SK-N-MC (cell line): ENCODE measurements at regions not wholly inside any gene's neighbourhood (a gene's known extent, or its start where the extent isn't known, plus 50 kb on each side); places are given as distances from the start of the nearest gene placed in this dataset.
"Not testable (repeated sequence)": the region's sequence is repeated elsewhere in the genome, so short reads cannot be mapped to it uniquely, and the experiment has no call there.

Source experiments
- DNase-seq: peaks from one replicate; pipeline ENCODE4 v3.0.0-alpha.2; 2011; ENCODE audit warnings: low read depth, low spot score
- H3K27ac ChIP-seq: fragments of 200-600 bp; sonication (generic); 2 replicates; pipeline ENCODE4 v1.5.1; 2016; ENCODE audit warnings: mixed run types
- H3K36me3 ChIP-seq: fragments of 200-600 bp; sonication (generic); 2 replicates; pipeline ENCODE4 v1.6.1; 2017; ENCODE audit warnings: antibody characterized with exemption, low read length, mixed read lengths; ENCODE audit not compliant: insufficient read depth
- H3K4me3 ChIP-seq: fragments of 200-600 bp; sonication (generic); 2 replicates; pipeline ENCODE4 v1.5.1; 2016
- H3K9ac ChIP-seq: fragments of 200-600 bp; sonication (generic); 2 replicates; pipeline ENCODE4 v1.8.0; 2017; ENCODE audit warnings: mixed run types, mixed read lengths; ENCODE audit not compliant: insufficient read length
- H3K9me3 ChIP-seq: fragments of 200-600 bp; sonication (generic); 2 replicates; pipeline ENCODE4 v1.6.1; 2017; ENCODE audit warnings: low read depth, mild to moderate bottlenecking, antibody characterized with exemption, low read length, moderate library complexity, mixed read lengths
- EZH2 ChIP-seq: fragments of 200-600 bp; sonication (generic); IDR thresholded peaks from one replicate; pipeline ENCODE4 v1.6.1; 2017; ENCODE audit warnings: antibody characterized with exemption
- FOXP2 ChIP-seq: optimal IDR thresholded peaks from 2 replicates; pipeline ENCODE3; 2011; ENCODE audit warnings: mild to moderate bottlenecking, moderate library complexity; ENCODE audit not compliant: insufficient read depth; ENCODE audit errors: extremely low read length, control extremely low read depth
- POLR2AphosphoS5 ChIP-seq: IDR thresholded peaks from 2 replicates; pipeline ENCODE4 v1.6.1; 2012; ENCODE audit warnings: mild to moderate bottlenecking, low read depth, low read length, borderline replicate concordance

DNA sequence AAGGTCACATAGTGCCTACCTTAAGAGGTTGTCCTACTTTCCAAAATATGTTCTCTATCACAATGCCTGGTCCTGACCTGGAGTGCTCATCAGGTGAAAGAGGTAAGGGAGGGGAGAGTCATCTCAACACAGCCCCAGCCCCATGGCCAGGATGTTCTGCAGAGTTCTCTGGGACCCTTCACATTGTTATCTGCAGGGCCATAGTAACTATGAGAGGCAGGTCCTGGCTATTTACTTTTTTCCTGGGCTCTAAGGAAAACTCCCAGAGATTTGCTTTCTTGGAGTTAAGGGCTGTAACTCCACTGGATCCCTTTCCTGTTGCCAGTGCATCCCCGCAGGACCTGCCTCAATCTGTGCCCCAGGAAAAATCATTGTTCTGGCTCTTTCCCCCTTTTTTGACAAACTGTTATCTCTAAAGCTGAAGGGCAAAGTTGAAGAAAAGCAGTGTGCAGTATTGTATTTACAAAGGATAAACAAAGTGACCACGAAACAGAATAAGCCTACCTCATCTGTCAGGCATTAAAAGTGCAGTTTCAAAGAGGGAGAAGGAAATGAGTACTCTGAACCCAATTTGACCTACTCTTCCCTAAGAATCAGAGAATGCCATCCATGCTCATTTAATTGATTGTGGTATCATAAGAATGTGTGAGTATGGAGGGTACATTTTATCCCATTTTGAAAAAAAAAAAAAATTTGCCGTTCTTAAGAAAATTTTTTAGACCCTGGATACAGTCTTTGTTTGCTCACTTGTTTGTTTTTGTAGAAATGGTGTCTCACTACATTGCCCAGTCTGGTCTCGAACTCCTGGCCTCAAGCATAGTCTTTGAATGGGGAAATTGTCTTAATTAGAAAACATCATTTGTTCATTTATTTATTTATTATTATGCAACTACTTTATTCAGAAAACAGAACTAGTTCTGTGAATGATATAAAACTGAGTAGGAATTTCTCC lies 149.6 kb downstream of the RHOU start:
- Histone ChIP-seq H3K9me3 (no peaks in the 10 kb centered on the region), H3K36me3 (no peaks in the 10 kb centered on the region), H3K9ac (no peak overlapping the region), H3K27ac (no peak overlapping the region), H3K4me3 (no peak overlapping the region)
- no peak for TF ChIP-seq EZH2
- no peak for TF ChIP-seq FOXP2
- no peak for TF ChIP-seq POLR2AphosphoS5
- DNase-seq, result no peak

DNA sequence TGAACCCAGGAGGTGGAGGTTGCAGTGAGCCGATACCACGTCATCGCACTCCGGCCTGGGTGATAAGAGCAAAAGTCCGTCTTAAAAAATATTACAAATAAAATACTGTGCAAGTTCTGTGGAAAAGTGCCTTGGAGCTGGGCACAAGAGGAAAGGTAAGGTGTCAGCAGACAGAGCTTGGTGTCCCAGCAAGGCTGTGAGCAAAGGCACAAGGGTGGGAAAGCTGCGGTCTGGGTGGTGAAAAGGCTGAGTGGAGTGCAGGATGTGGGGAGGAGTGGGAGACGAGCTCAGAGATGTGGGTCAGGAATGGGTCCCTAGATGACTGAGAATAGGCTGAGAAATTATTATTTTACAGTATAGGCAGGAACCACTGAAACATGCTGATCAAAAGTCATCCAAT lies 150.6 kb downstream of the RHOU start:
- DNase-seq, result no peak
- H3K4me3 ChIP-seq, result no peak overlapping the region

DNA sequence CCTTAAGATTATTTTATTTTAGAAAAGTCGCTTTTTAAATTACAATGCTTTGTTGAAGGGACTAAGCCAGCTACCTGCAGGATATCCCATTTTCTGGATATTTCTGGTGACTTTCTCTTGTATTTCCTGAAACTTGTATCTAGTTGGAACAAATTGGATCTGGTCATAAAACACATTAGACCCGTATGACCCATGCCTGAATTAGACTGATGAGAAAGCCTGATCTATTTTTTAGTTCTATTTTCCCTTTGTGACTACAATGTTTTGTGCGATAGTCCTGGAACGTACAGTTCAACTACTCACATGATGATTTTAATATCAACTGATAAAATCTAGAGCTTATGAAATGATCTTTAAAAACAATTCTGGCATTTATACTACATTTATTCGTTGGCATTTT lies 151.8 kb downstream of the RHOU start:
- TF ChIP-seq FOXP2, result no peak
- TF ChIP-seq POLR2AphosphoS5, result no peak
- TF ChIP-seq EZH2, result no peak
- Histone ChIP-seq H3K36me3 (no peaks in the 10 kb centered on the region), H3K9ac (no peak overlapping the region), H3K27ac (no peak overlapping the region), H3K4me3 (no peak overlapping the region), H3K9me3 (no peaks in the 10 kb centered on the region)
- DNase-seq, result no peak

More for the DNA sequence above, 150.6 kb downstream of the RHOU start:
- TF ChIP-seq POLR2AphosphoS5 (no peak), EZH2 (no peak), FOXP2 (no peak)
- Histone ChIP-seq H3K9me3 (no peaks in the 10 kb centered on the region), H3K27ac (no peak overlapping the region), H3K9ac (no peak overlapping the region), H3K36me3 (no peaks in the 10 kb centered on the region)

DNA sequence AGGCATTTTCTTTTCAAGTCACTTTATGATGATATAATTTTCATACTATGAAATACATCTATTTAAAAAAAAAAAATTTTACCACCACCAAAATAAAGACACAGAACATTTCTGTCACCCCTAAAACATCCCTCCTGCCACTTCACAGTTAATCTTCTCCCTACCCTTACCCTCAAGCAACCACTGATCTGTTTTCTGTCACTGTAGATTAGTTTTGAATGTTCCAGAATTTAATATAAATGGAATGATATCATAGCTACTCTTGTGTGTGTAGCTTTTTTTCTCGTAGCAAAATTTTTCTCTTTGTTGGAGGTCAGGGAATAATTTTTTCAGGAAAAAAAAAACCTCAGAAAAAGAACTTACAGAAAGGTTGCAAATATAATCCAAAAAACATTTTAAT lies 152.7 kb downstream of the RHOU start:
- no peak overlapping the region for H3K9ac ChIP-seq
- TF ChIP-seq FOXP2 (no peak), EZH2 (no peak), POLR2AphosphoS5 (no peak)
- no peak overlapping the region for H3K4me3 ChIP-seq
- no peak for DNase-seq
- no peak overlapping the region for H3K27ac ChIP-seq
- no peaks in the 10 kb centered on the region for H3K9me3 ChIP-seq
- no peaks in the 10 kb centered on the region for H3K36me3 ChIP-seq

DNA sequence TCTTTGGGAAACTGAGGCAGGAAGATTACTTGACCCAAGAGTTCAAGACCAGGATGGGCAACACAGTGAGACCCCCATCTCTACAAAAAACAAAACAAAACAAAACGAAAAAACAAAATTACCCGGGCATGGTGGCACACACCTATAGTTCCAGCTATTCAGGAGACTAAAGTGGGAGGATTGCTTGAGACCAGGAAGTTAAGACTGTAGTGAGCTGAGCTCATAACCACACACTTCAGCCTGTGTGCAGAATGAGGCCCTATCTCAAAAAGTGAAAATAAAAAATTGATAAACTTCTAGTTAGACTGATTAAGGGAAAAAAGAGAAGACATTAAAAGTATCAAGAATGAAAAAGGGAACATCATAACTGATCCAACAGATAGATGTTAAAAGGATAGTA lies 154.0 kb downstream of the RHOU start:
- Histone ChIP-seq H3K36me3 (no peaks in the 10 kb centered on the region), H3K9me3 (no peaks in the 10 kb centered on the region)
- DNase-seq, result no peak

DNA sequence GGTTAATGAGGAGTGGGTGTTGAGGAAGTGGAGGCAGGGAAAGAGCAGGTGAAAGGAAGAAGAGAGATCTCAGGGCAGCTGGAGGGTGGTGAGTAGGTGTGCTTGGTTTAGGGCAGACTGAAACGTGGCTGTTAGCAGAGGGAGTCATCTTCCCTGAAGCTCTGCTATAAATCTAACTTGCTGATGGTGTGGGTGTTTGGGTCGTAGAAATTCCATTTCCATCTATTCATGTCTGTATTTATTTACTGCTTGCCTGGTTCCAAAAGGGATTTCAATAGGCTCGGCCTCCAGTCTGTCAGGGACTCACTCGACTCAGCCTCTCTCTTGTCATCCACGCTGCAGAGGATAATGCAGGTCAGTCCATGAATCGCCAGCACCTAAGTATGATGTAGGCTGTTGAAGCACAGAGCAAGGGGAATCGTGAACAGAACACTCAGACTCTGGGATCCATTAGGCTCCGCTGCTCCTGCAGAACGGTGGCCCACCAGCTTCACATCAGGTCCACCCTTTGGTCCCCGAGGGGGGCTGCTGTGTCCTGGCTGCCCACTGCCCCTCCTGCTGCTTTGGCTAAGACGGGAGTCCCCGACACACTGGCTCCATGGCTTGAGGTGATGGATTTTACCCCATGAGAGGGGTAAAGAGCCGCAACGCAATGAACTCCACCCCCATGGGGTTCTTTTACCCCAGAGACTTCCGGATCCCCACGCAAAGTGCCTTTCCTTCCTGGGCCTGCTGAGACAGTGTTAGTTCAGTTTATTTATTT lies 156.2 kb downstream of the RHOU start:
- H3K27ac ChIP-seq, result no peak overlapping the region
- TF ChIP-seq FOXP2 (no peak), POLR2AphosphoS5 (no peak), EZH2 (no peak)
- DNase-seq, result no peak
- H3K9me3 ChIP-seq, result no peaks in the 10 kb centered on the region
- no peak overlapping the region for H3K9ac ChIP-seq
- H3K36me3 ChIP-seq, result no peaks in the 10 kb centered on the region
- no peak overlapping the region for H3K4me3 ChIP-seq

More for the DNA sequence above, 154.0 kb downstream of the RHOU start:
- no peak overlapping the region for H3K27ac ChIP-seq
- H3K9ac ChIP-seq, result no peak overlapping the region
- H3K4me3 ChIP-seq, result no peak overlapping the region
- TF ChIP-seq EZH2 (no peak), POLR2AphosphoS5 (no peak), FOXP2 (no peak)

DNA sequence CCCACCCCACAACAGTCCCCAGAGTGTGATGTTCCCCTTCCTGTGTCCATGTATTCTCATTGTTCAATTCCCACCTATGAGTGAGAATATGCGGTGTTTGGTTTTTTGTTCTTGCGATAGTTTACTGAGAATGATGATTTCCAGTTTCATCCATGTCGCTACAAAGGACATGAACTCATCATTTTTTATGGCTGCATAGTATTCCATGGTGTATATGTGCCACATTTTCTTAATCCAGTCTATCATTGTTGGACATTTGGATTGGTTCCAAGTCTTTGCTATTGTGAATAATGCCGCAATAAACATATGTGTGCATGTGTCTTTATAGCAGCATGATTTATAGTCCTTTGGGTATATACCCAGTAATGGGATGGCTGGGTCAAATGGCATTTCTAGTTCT lies 156.9 kb downstream of the RHOU start:
- H3K9ac ChIP-seq, result not testable (repeated sequence)

DNA sequence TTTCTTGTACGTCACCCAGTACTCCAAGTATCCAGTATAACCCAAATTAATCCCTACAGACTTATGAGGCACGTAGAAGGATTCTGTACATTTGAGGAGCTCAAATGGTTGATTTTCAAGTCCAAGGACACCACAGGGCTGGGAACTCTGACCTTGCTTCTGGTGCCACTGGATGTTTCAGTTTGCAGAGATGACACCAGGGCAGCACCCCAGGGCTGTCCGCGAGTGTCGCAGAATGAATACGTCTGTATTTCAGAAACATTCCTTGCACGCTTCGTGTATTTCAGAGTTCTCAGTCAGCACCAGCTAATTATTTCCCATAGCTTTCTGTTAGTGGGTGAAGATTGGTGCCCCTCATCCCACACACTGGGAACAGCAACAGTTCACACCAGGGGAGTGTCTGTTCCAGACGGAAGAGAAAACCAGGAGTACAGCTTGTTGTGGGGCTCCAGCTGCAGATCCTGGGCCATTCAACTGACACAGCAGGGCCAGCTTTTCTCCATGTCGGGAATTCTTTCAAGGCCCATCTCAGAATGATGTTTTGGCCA lies 159.2 kb downstream of the RHOU start:
- H3K4me3 ChIP-seq, result no peak overlapping the region
- H3K9ac ChIP-seq, result no peak overlapping the region

More for the DNA sequence above, 156.9 kb downstream of the RHOU start:
- H3K27ac ChIP-seq, H3K4me3 ChIP-seq, H3K9me3 ChIP-seq, H3K36me3 ChIP-seq, DNase-seq: not testable (repeated sequence)

More for the DNA sequence above, 159.2 kb downstream of the RHOU start:
- DNase-seq, result no peak
- no peaks in the 10 kb centered on the region for H3K36me3 ChIP-seq
- no peaks in the 10 kb centered on the region for H3K9me3 ChIP-seq
- TF ChIP-seq EZH2 (no peak), POLR2AphosphoS5 (no peak), FOXP2 (no peak)
- no peak overlapping the region for H3K27ac ChIP-seq
